HG02973 (cell line): ENCODE measurements at regions not wholly inside any gene's neighbourhood (a gene's known extent, or its start where the extent isn't known, plus 50 kb on each side); places are given as distances from the start of the nearest gene placed in this dataset.
A peak's percentile ranks its signal among the peaks of the same experiment; 100 is the strongest.
"Not testable (repeated sequence)": the region's sequence is repeated elsewhere in the genome, so short reads cannot be mapped to it uniquely, and the experiment has no call there.

ENCODE experiments used
- ATAC-seq: cut with Tn5 transposase; IDR thresholded peaks from one replicate; pipeline ENCODE4 v1.9.1; 2021; ENCODE audit warnings: moderate library complexity; ENCODE audit not compliant: unreplicated experiment

DNA sequence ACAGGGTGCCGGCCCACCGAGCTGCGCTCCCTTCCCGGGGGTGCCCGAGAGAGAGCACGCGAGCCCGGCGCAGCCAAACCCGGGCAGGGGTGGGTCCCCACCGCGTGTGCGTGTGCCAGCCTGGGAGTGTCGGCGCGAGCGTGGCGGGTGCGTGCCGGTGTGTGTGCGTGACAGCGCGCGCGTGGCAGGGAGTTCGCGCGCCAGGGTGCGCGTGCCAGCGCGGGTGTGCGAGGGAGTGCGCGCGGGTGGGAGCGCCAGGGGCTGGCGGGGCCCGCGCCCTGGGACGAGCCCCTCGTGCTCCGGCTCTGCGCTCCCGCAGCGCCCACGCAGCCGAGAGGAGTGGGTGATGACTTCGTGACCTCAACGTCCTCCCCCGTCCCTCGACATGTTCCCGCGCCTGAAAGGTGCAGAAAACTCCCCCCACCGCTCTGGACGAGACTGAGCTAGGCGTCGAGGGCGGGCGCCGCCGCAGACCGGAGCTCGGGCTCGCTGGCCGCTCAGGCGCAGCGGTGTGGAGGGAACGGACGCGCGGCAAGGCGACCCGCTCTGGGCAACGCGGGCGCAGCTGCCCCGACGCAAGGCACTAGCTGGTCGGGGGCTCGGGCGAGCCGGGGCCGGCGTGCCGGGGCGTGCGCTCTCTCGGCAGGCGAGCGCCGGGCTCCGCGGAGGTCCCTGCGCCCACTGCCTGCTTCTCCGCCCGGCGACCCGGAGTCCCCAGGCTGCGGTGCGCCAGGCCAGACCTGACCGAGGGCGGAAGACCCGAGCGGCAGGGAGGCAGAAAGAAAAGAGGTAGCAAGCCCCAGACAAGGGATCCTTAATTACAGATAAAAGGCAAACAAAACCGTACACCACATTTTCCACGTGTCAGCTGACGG, 582.8 kb downstream of the ZEB2 start:
- ATAC-seq, result peak; percentile 68

GRCh38 chr2:143936538-143936847, 583.4 kb downstream of the ZEB2 start:
- no peak for ATAC-seq

- ATAC-seq, result no peak
Measured at GRCh38 chr2:143935482-143935752, 584.5 kb downstream of the ZEB2 start.

DNA sequence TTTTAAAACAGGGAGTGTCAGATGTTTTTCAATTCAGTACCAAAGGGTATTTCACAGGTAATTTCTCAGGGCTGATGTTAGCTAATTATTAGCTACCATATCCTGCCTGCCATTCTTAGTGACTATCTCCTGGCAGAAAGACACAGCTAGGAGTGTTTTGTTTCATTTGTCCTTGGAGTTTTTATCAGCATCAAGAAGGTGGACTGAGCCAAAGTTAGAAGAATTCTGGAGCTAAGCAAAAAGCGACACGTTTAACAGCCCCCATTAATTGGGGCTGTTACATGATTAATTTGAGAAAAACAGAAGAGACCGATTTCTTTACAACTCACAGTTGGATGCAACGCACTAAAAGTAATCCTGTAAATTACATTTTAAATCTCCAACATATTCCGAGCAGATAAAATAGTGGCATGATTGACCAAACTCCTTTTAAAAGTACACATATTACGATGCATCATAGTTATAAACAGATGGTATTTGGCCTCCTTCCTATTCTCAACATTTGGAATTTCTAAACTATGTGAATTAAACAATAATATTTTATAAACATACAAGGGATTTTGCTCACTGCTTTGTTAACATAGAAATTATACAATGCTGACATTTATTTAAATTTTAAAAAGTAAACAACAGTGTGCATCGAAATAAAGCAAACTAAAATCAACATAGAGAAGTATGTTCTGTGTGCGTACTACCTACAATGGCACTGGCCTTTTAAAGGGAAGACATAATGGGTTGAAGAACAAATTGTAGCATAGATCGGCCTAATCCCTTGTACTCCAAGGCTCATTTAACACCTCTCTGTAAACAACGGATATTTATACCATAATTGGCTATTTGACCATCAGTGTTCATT, 585.1 kb downstream of the ZEB2 start:
- ATAC-seq, result no peak

DNA sequence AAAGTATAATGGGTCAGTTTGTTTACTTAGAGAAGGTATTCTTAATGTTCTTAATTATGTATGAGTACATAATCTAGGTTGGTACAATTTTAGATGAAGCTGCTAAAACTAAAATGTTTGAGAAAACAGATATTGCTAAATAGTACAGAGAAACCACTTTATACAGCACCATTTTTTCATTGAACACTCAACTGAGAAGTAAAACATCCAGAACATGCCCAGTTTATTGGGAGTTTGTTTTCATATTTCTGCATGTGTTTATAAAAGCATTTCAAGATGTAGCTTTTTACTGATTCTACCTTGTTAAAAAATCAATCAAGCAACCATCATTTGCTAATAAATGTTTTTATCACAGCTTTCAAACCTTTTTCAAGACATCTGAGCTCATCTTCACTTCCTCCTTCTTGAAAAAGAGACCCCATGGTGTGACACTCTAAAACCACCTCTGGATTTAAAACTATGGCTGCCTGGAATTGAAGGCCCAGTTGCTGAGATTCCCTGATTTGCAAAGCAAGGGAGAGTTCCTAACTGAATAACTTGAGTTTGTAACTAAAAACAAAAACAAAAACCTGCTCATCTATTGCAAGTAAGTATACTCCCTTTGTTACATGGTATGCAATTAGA, 585.9 kb downstream of the ZEB2 start:
- ATAC-seq, result no peak

DNA sequence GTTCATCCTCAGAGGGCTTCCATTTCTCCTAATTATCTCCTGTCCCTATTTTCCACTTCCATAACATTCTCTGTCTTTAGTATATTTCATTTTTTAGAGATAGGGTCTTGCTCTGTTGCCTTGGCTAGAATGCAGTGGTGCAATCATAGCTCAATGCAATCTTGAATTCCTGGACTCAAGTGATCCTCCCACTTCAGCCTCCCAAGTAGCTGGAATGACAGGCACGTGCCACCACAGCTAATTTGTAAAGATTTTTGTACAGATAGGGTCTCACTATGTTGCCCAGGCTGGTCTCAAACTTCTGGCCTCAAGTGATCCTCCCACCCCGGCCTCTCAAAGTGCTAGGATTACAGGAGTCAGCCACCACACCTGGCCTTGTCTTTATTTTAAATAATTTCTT, 589.0 kb downstream of the ZEB2 start:
- no peak for ATAC-seq

DNA sequence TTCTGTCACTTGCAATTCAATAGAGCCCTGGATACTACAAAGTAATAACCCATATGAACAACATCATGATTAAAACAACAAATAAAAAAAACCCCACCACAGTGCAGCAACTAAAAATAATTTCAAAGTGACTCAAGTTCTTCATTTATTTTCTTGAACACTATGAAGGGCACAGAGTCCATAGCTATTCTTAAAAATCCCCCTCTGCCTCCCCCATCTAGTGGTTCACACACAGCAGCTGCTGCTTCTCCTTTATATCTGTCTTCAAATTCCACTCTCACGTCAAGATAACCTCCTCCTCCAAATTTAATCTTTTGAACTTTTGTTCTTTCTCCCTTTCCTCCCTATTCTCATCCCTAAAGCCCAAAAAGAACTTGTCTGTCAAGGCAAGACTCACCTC, 591.3 kb downstream of the ZEB2 start:
- ATAC-seq, result no peak

DNA sequence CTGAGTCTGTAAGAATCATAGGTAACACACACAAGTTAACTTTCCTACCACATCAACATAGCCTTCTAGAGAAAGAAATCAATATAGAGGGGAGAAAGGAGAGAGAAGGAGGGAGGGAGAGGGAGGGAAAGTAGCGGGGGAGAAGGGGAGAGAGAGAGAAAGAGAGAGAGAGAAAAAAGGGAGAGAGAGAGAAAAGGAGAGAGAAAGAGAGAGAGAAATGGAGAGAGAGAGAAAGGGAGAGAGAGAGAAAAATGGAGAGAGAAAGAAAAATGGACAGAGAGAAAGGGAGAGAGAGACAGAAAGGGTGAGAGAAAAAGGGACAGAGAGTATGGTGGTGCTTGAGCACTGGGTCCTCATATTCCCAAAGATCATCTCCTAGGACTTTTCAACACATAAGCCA, 591.7 kb downstream of the ZEB2 start:
- no peak for ATAC-seq

GRCh38 chr2:143926736-143927135, 593.2 kb downstream of the ZEB2 start:
- no peak for ATAC-seq

DNA sequence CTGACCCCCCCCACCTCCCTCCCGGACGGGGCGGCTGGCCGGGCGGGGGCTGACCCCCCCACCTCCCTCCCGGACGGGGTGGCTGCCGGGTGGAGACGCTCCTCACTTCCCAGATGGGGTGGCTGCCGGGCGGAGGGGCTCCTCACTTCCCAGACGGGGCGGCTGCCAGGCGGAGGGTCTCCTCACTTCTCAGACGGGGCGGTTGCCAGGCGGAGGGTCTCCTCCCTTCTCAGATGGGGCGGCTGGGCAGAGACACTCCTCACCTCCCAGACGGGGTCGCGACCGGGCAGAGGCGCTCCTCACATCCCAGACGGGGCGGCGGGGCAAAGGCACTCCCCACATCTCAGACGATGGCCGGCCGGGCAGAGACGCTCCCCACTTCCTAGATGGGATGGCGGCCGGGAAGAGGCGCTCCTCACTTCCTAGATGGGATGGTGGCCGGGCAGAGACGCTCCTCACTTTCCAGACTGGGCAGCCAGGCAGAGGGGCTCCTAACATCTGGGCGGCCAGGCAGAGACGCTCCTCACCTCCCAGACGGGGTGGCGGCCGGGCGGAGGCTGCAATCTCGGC, 597.6 kb downstream of the ZEB2 start:
- ATAC-seq, result not testable (repeated sequence)

GRCh38 chr2:143918465-143918989, 601.4 kb downstream of the ZEB2 start:
- ATAC-seq, result no peak

DNA sequence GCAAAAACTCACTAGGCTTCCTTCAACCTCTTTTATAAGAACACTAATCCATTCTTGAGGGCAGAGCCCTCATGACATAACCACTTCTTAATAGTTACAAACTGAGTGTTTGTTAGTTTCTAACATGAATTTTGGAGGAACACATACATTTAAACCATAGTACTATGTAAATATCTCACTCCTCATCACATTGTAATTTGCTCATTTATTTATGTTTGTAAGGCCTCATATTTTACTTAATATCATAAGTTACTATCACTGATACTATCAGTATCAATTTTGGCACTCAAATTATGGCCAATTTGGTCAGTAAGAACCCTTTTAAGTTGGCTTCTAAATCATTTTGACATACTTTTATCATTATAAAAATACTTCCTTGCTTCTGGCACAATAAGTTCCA, 603.1 kb downstream of the ZEB2 start:
- no peak for ATAC-seq

GRCh38 chr2:143909577-143910353, 610.2 kb downstream of the ZEB2 start:
- no peak for ATAC-seq

GRCh38 chr2:143908843-143909242, 611.1 kb downstream of the ZEB2 start:
- ATAC-seq, result no peak

- ATAC-seq, result no peak
Measured at GRCh38 chr2:143907801-143908200, 612.1 kb downstream of the ZEB2 start.

DNA sequence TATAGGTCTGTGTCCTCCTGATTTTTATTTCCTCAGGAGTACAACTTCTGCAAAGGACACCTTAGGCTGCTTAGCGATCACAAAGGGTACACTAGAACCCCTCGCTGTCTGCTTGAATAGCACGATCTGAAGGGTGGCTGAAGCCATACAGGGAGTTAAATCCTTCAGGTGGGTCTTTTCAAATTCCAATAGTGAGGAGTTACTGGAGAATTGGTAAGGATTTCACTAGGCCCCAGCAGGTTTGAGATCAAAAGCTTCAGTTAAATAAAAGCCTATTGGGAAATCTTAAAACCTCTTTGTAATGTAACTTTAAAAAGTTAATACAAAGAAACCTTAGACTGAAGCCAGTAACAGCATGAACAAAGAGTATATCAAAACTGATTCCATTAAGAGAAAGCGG, 613.1 kb downstream of the ZEB2 start:
- no peak for ATAC-seq

DNA sequence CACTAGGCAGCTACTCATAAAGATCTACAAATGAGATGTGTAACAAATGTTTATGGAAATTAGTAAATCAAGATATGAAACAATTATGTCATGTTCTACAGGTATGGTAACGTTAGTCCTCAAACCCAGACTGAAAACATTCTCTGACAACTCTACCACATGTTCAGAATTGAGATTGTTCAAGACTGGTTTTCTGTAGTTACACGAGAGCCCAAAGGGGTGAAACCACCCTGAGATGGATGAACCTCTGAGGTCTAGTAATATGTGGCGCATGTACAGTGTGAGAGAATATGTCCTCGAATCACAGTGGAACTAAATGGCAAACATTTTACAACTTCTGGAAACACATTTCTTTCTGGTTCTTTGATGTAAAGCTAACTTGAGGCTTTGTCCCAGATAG, 614.3 kb downstream of the ZEB2 start:
- ATAC-seq, result no peak

GRCh38 chr2:143903172-143903856, 616.6 kb downstream of the ZEB2 start:
- ATAC-seq, result no peak

GRCh38 chr2:143901185-143901842, 618.6 kb downstream of the ZEB2 start:
- ATAC-seq, result peak; percentile 92

GRCh38 chr2:143899987-143900386, 619.9 kb downstream of the ZEB2 start:
- ATAC-seq, result no peak
